ENCODE measurements at regions not wholly inside any gene's neighbourhood (a gene's known extent, or its start where the extent isn't known, plus 50 kb on each side); places are given as distances from the start of the nearest gene placed in this dataset.
A peak's percentile ranks its signal among the peaks of the same experiment; 100 is the strongest.

DNA sequence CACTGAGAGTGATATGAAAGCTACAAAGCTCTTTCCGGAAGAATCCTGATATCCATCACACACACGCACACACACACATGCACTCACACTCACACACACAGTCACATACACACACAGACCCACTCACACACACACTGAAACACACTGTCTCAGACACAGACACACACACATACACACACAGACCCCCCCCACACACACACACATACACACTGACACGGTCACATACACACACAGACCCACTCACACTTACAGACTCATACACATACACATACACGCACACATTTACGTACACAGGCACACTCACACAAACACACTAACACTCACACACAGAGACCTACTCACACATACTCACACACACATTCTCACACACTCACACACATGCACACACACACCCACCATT is 58.6 kb downstream of the LIG4 start:
- DNase-seq: no peak

DNA sequence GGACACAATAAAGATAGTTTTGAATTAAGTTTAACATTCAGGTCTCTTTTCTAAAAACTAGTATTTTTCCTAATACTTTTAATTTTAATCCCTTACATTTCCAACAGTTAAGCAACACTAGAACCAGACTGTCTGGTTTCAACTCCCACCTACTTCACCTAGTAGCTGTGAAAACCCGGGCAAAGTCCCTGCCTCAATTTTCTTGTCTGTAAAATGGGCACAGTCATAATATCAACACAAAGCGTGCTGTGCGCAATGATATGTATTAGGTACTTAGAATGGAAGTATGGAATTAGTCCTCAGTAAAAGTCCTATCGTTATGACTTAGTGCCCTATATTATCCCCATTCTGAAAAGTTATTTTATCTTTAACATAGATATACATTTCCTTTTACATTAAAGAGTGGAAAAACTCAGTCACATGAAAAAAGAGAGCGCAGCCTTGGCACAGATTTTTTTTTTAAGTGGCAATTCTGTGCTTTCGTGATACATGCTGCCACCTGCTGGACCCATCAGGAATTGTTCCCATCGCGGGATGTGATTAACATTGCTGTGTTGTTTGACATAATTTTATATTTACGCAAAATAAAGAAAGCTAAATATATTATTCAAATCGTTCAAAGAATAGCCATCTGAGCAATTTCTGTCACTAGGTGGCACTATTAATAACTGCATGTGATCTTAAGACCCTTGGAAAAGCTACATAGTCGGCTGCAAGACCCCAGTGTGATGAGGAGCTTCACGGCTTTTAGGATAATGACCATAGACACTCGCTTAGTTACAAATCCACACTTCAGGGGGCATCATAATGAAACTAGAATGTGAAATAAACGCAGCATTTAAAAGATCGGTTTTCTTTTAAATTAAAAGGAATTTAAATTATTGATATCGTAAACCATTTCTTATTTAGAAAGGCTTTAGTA is 59.9 kb downstream of the LIG4 start:
- DNase-seq: peak; percentile 44

GRCh38 chr13:108154421-108154858 is 60.9 kb downstream of the LIG4 start:
- DNase-seq: no peak

DNA sequence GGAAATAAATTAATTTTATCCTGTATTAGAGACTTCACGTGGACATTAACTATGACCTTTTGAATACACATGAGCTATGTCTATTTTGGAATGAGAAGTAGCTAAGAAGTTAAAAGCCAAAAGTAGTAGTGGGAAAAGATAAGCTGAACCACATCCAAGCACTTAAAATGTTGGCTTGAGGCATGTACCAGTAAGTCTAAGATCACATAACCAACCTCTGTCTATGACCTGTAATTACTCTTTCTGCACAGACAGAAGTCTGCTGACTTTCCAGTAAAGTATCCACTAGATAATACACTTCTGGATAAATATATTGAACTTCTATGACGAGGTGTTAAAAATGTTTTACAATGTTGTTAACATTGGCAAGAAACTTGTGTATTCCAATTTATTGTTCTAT is 68.7 kb downstream of the LIG4 start:
- DNase-seq: no peak

DNA sequence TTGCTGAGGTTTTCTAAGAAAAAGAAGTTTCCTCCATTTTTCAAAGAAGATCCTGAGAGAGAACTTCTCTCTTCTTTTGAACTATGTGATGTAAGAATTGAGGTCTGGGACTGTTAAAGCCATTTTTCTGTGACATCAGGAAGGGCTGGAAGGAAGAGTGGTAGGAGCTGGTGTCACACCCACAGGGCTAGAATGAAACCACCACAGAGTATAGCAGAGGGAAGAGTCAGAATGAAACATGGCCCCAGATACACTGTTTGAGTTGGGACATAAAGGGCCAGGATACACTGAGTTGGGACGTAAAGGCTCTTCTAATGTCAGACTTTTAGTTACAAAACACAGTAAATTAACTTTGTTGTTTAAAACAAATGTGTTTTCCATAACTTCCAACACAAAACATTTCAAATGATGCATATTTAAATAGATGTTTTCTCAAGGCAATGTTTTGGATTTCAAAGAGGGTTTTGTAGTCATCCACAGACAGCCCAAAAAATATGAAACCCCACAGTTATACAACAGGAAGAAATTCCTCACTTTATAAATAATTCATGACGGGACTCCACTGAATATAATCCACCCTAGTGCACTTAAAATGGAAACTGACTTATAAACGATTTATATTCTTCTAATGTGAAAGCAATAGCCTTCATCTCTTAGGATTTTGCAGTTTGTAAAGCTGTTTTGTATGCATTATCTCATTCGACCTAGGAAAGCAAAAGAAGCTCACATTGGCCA is 72.5 kb downstream of the LIG4 start:
- DNase-seq: no peak

DNA sequence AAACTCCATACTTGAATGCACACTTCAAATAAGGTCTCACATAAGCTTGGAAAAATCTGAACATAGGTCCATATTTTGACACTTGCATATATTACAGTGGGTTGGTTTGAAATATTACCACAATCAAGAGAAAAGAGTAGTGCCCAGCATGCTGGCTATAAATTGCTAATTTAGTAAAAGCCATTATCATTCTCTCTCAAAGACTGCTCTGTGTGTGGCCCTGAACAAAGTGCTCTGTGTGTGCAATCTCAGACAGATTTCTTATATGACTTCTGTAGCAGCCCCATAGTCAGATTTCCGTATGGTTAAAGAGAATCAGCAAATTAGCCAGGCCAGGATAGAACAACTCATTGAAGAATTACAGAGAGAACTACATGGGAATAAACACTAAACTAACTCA is 78.2 kb downstream of the LIG4 start:
- DNase-seq: no peak

DNA sequence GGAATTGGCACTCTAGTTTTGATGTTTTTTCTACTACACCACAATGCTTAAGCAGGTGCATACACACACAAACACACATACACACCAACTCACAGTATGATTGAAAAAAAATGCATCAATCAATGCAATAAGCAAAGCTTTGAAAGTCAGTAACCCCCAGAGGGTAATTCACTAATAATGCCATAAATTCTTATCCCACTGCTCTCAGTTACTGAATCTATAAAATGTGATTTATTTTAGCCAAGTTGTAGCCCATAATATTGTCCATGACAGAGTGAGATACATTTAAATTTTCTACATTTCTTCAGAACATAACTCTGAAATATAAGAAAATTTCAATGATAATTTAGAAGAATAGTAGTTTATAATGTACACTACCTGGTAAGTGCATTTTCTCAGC is 87.9 kb downstream of the LIG4 start:
- DNase-seq: no peak

DNA sequence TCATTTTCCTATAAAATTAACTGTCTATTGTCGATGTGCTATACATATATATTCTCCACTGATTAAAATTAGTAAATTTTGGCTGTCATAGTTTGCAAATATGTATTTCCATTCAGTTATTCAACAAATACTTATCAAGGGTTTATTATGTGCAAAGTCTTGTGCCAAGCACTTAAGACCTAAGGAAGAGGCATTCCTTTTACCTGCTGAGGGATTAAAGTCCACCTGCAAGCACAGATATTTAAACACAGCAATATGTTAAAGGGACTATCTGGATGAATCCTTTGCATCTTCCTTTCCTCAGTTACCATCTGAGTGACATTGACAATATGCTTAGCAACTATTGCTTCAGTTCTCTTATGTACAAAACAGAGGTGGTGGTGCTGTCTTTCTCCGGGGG is 89.3 kb downstream of the LIG4 start:
- DNase-seq: no peak

GRCh38 chr13:108121406-108121805 is 93.9 kb downstream of the LIG4 start:
- DNase-seq: peak; percentile 8

- DNase-seq: no peak
These were observed 94.5 kb downstream of the LIG4 start for GRCh38 chr13:108120856-108121255.

DNA sequence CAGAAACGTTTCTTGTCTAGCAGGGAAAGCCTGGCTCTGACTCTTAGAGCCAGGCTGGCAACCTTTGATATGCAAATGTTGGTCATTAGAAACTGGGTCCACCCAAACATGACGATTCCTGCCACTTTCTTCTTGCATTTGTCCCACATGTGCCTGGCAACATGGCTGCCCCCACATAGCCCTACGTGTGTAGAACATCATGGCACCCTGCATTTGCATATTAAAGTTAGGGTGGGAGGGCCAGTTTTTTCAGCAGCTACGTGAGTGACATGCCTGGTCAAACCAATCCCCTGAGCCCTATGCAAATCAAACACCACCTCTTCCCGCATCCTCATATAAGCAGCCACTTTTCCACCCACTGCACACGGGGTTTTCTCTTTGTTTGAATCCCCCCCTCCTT is 95.0 kb downstream of the LIG4 start:
- DNase-seq: no peak

GRCh38 chr13:108115738-108116137 is 99.6 kb downstream of the LIG4 start:
- no peak for DNase-seq

DNA sequence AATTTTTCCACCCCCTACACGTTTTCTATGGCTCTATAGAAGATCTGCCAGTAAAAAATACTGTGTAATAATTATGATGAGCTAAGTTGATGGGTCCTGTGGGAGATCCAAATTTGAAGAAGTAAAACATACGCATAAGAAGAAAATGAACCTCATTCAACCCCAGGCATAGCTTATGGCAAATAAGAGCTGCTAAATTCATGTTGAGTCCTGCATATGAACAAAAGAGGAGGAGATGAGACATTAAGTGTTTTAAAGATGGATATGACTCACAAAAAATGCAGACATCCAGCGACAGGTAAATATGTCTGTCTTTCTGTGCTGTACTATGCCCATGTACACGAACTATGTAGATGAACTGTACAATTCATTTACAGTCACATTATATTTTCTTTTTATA is 101.9 kb downstream of the LIG4 start:
- DNase-seq: no peak

- DNase-seq: no peak
These were observed 110.6 kb downstream of the LIG4 start for GRCh38 chr13:108104736-108105135.

- no peak for DNase-seq
These were observed 112.6 kb downstream of the LIG4 start for GRCh38 chr13:108102771-108103170.

GRCh38 chr13:108096301-108096915 is 118.9 kb downstream of the LIG4 start:
- DNase-seq: no peak

DNA sequence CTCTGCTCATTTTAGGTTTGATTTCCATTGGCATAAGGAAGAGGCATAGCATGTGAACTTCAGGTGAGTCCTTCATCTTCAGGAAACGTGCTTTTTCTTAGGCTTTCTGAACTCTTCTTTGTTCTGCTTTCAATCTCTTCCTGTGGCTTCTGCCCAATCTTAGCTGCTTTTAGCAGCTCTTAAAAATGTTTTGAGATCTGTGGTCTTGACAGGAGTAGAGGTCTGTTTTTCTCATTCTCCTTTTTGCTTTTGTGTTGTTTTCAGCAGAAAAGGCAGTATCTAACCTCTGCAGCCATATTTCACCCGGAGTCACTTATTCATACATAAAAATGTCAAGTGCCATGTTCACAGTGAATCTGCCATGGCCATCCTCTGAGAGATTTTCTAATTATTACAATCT is 120.3 kb downstream of the LIG4 start:
- no peak for DNase-seq

DNA sequence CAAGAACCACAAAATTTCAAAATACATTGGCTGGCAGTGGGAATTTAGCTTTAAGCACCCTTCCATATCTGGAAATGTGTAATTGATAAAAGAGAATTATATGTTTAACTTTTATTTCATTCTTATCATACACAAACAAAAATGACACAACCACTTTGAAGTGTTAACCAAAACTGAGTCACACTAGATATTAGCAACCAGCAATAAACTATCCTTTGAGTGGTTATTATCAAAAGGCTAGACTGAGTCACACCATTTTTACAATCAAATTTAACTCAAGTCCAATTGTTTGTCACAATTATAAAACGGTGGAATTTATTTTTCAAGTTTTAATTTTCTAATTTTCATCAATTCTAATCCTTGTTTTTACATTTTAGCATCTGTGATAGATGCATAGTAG is 121.7 kb downstream of the LIG4 start:
- DNase-seq: no peak

GRCh38 chr13:108087810-108088209 is 127.5 kb downstream of the LIG4 start:
- DNase-seq: no peak

GRCh38 chr13:108086678-108087077 is 128.7 kb downstream of the LIG4 start:
- no peak for DNase-seq

DNA sequence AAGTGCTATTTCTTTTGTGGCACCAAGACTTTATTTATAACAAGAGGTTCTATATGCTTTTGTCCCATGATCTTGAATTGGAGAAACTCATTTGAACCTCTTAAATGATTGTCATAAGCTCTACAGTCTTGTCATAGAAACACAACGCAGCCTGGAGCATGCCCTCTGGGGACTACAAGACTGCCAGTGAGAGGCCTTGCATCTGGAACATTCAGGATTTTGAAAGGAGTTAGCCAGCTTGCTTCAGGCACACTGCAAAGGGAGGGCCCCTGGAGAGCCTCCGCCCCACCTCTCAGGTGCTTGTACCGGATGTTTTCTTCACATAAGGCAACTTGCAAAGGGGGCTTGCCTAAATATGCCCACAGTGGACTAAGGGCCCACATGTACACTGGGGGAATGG is 130.5 kb downstream of the LIG4 start:
- no peak for DNase-seq

DNA sequence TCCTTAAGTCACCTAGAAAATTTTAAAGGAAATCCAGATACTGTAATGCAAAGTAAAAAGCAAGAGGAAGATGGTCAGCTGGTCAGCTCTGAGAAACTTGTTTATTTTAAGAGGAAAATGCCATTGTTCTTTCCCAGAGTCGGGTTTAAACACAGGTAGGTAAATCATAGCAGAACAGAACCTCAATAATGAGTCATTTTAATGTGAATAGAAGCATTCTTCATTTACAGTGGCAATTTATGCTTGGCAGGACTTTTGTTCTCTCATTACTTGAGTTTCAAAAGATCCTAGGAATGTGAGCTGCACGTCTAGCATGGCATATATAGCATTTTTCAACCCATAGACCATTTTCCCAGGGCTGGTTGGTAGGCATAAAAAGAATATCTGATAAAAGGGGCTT is 132.3 kb downstream of the LIG4 start:
- no peak for DNase-seq

GRCh38 chr13:108082481-108082880 is 132.9 kb downstream of the LIG4 start:
- DNase-seq: no peak

GRCh38 chr13:108077284-108077683 is 138.1 kb downstream of the LIG4 start:
- no peak for DNase-seq
